HG03342 (cell line): ENCODE measurements at regions not wholly inside any gene's neighbourhood (a gene's known extent, or its start where the extent isn't known, plus 50 kb on each side); places are given as distances from the start of the nearest gene placed in this dataset.

ENCODE experiments used
- ATAC-seq: cut with Tn5 transposase; IDR thresholded peaks from one replicate; pipeline ENCODE4 v1.9.1; 2021; ENCODE audit warnings: mild to moderate bottlenecking, moderate library complexity; ENCODE audit not compliant: unreplicated experiment

GRCh38 chrX:8971116-8971515 is 62.8 kb downstream of the FAM9B start:
- ATAC-seq, result peak; percentile 65

GRCh38 chrX:8969378-8969777 is 64.5 kb downstream of the FAM9B start:
- no peak for ATAC-seq

- no peak for ATAC-seq
Observed at GRCh38 chrX:8967461-8967860, 66.5 kb downstream of the FAM9B start.

- ATAC-seq, result peak; percentile 71
Observed at GRCh38 chrX:8960957-8961468, 72.9 kb downstream of the FAM9B start.

GRCh38 chrX:8955511-8955910 is 78.4 kb downstream of the FAM9B start:
- no peak for ATAC-seq

- no peak for ATAC-seq
Observed at GRCh38 chrX:8946563-8946962, 87.4 kb downstream of the FAM9B start.

GRCh38 chrX:8939322-8939721 is 94.6 kb downstream of the FAM9B start:
- ATAC-seq, result no peak

- no peak for ATAC-seq
Observed at GRCh38 chrX:8927701-8928100, 106.2 kb downstream of the FAM9B start.

- no peak for ATAC-seq
Observed at GRCh38 chrX:8927066-8927635, 106.8 kb downstream of the FAM9B start.

GRCh38 chrX:8921615-8922014 is 112.3 kb downstream of the FAM9B start:
- ATAC-seq, result no peak

- ATAC-seq, result no peak
Observed at GRCh38 chrX:8919801-8920200, 114.1 kb downstream of the FAM9B start.

- no peak for ATAC-seq
Observed at GRCh38 chrX:8916697-8917096, 115.5 kb upstream of the FAM9A start.

GRCh38 chrX:8914681-8915080 is 113.5 kb upstream of the FAM9A start:
- no peak for ATAC-seq

GRCh38 chrX:8913655-8914409 is 112.6 kb upstream of the FAM9A start:
- no peak for ATAC-seq

GRCh38 chrX:8907688-8908087 is 106.5 kb upstream of the FAM9A start:
- ATAC-seq, result no peak

- ATAC-seq, result no peak
Observed at GRCh38 chrX:8906299-8906938, 105.2 kb upstream of the FAM9A start.

- no peak for ATAC-seq
Observed at GRCh38 chrX:8897259-8897658, 96.1 kb upstream of the FAM9A start.

GRCh38 chrX:8890794-8891193 is 89.6 kb upstream of the FAM9A start:
- ATAC-seq, result no peak

- ATAC-seq, result no peak
Observed at GRCh38 chrX:8887004-8887403, 85.8 kb upstream of the FAM9A start.

- ATAC-seq, result peak; percentile 83
Observed at GRCh38 chrX:8879750-8880149, 78.6 kb upstream of the FAM9A start.

GRCh38 chrX:8873956-8874355 is 72.8 kb upstream of the FAM9A start:
- no peak for ATAC-seq

GRCh38 chrX:8873102-8873501 is 71.9 kb upstream of the FAM9A start:
- no peak for ATAC-seq
